GM19023 (cell line): ENCODE measurements at regions not wholly inside any gene's neighbourhood (a gene's known extent, or its start where the extent isn't known, plus 50 kb on each side); places are given as distances from the start of the nearest gene placed in this dataset.

Source experiments
- ATAC-seq: cut with Tn5 transposase; IDR thresholded peaks from one replicate; pipeline ENCODE4 v1.9.1; 2021; ENCODE audit warnings: mild to moderate bottlenecking, moderate library complexity; ENCODE audit not compliant: unreplicated experiment

DNA sequence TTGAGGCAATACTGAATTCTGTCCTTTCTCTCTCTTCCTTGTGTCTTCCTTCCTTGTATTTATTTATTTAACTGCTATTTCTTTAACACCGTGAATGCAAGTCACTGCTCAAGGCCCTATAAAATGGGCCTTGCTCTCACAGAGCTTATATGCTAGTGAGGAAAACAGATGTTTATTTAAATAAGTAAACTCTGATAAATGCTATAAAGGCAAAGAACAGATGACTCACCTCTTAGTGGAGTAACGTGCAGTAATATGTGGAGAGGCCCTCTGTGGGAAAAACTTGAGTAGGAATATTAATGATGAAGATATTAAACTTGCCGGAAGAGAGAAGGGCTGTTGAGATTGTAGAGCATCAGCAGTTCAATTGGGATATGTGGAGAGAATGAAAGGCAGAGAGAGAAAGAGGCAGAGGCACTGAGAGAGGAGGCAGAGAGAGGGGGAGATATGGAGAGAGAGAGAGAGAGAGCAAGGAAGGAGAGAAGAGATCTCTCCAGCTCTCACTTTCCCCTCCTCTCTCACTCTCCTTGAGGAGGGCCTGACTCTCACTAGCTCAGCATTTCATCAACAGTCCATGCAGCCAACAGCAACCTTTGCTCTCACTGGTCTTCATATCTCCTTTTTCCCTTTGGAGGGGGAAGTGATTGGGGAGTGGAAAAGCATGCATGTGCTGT, 322.2 kb downstream of the LMX1A start:
- ATAC-seq: no peak

GRCh38 chr1:165031001-165031400, 325.5 kb downstream of the LMX1A start:
- no peak for ATAC-seq

- ATAC-seq: no peak
These were observed 330.7 kb downstream of the LMX1A start for GRCh38 chr1:165025805-165026204.

- ATAC-seq: no peak
These were observed 341.8 kb downstream of the LMX1A start for GRCh38 chr1:165014753-165015152.

DNA sequence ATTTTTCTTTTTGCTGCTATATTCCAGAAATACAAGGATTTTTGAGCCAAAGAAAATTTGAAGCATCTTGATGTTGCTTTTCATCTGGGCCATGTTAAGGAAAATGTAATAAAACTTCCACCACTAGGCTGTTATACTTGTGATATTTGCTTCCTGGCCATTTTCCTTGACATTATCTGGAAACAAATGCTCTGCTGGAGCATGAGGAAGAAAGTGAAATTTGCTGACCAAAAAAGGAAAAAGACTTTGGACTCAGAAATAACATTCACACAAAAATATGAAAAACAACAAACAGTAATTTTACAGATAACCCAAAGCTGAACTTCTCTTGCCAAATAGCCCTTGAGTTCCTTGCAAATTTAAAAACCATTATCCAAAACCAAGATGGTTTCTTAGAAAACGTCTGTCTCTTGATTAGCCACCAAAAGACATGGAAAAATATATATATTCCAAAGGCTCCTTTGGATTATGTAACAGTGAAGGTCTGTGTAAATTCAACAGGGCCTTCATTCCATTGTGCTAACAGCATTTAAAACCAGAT, 344.5 kb downstream of the LMX1A start:
- ATAC-seq: no peak

DNA sequence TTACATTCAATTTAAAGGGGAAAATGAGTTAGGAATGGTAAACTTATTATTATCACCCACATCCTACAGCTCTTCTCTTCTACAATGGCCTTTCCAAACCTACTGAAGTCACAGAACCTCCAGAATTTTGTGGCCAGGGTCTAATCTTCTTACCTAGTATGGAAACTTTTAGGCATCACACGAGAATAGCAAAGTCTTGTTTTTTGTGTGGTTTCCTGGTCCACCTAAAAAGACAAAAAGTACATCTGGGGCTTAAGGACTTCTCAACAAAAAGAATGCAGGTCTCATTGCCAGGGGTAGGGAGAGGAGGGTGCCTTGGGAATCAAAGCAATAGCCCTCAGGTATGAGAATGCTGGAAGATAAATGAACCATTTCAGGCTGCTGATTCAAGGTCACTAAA, 345.3 kb downstream of the LMX1A start:
- ATAC-seq: no peak

DNA sequence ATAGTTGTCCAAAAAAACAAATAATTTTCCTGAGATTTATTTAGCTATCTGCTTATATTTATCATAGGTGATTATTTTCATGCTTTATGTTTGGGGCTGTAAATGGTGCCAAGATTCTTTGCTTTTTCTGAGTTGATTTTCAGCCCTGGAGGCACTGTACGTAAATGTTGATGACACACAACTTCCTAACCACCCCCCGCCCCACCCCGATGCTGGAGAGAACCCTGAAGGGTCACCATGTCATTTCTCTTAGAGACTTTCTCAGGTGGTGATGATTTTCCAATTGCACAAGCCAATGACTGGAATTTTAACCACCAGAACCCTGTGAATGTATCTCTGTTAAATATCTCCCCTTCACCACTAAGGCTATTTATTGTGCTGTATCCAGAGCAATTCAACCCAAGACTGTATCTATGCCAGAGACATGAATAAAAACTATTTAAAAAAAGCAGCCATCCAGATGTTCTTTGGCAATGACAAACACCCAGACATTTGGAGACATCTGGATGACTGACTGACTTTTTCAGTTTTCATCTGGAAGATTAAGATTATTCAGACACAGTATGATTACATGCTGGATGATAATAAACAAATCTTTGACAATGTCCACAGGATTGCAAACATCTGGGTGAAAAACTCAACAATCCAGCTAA, 346.0 kb downstream of the LMX1A start:
- no peak for ATAC-seq

- ATAC-seq: no peak
These were observed 349.7 kb downstream of the LMX1A start for GRCh38 chr1:165006831-165007230.

DNA sequence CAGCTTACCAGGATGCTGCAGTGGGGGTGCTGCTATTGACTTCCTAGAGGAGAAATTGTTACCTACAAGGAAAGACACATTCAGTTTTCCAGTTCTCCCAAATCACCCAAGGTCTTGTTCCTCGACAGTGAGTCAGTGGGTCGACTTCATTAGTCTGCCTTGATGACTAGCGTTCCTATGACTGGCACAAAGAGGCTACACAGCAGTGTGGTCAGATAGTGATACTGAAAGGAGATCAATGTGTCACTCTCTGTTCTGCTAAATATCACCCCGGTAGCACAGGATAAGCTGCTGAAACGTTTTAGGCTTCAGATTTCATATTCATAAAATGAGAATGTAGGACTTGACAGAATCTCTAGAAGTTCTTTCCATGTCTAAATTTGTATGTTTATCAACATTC, 357.4 kb downstream of the LMX1A start:
- ATAC-seq: no peak

- ATAC-seq: no peak
These were observed 364.7 kb downstream of the LMX1A start for GRCh38 chr1:164991763-164992314.

DNA sequence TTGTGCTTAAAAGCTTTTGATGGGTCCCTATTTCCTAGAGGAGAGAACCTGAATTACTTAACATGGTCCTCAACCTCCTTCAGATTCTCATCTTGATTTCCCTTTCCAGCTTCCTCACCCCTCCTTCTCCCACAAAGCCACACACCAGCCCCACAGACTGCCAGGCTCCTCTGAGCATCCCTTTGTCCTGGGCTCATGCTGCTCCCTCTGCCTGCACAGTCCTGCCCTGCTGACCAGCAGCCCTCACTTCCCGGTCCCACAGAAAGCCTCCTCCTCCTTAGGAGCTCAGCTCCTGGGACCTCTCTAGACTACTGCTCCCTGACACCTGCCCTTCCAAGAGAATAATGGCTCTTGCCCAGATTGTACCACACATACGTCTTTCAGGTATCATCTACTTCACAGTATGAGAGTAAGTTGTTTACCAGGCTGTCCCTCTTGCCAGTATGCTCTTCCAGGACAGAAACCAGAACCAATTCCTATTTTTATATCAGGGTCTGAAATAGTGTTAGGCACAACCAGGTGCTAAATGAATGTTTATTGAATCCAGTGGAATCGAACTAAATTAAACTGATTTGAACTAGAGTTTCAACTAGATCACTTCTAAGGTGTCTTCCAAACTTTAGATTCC, 373.4 kb downstream of the LMX1A start:
- ATAC-seq: no peak

DNA sequence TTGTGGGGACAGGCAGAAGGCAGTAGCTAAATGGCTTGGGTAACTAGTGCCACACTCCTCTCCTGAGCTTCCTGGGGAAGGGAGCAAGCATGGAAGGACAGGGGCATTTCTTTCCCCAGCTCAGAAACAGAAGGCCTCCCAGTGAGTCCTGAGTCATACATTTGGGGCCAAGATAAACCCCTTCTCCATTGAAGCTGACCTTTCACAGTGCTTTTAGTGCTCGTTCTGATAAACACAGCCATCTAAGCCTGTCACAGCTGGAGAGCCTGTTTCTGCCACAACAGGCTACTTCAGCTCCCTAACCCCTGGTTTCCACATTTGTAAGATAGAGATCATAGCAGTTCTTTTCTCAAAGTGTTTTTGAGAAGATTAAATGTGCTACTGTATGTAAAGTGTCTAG, 374.0 kb downstream of the LMX1A start:
- no peak for ATAC-seq

- no peak for ATAC-seq
These were observed 379.0 kb downstream of the LMX1A start for GRCh38 chr1:164977561-164977960.

DNA sequence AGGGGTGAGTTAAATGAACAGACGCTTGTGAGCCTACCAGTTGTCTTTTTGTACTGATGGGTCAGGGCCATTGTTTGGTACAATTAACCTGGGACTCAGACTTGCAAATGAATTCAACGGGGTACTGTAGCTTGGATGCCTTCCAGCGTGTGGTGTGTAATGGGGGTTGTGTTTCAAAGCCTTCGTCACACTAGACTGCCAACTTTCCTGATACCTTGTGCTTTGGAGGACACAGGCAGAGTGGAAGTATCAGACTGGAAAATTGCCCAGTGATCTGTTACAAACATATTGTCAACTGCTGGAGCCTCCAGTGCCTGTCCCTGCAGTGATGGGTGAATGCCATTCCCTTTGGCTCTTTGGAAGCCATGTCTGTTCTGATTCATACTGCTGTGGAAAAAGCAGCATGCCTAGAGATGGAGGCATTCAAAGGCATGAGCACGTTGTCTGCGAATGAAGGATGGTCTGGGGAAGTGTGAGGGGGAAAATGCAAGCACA, 384.5 kb downstream of the LMX1A start:
- no peak for ATAC-seq

GRCh38 chr1:164971391-164971790, 385.1 kb downstream of the LMX1A start:
- no peak for ATAC-seq

DNA sequence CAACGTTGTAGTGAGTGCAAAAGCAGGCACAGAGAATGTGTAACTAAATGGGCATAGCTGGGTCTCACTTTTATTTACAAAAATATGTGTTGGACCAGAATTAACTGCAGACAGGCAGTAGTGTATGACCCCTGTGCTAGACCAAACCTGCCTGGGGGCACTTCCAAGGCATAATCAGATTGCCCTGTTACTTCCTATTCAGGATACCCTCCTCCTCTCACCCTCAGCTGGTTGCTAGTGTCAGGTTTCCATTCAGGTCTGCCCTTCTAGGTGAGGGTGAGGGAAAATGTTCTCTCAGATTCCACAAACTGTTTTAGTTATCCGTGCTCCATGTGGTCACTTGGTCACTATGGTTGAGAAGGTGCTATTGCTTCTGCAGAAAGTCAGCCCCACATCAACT, 387.3 kb downstream of the LMX1A start:
- ATAC-seq: no peak

- no peak for ATAC-seq
These were observed 389.2 kb downstream of the LMX1A start for GRCh38 chr1:164967300-164967699.

- ATAC-seq: no peak
These were observed 394.8 kb downstream of the LMX1A start for GRCh38 chr1:164961715-164962114.

GRCh38 chr1:164958982-164959768, 397.3 kb downstream of the LMX1A start:
- ATAC-seq: no peak

DNA sequence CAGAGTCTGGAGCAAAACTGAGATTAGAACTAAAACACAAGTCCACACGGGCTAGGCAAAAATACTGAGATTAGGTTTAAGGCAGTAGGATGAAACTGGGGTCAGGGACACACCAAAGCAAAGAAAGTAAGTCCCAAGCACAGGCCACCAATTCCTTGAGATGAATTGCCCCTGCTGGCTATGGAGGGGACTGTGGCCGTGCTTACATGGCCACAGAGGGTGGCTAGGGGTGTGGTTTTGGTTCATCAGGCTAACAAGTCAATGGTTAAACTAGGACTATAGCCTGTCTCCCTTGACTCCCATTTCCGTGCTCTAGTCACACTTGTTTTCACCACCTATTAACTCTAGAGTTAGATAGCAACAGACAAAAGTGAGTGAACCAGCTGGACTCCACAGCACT, 394.8 kb downstream of the PBX1 start:
- no peak for ATAC-seq

DNA sequence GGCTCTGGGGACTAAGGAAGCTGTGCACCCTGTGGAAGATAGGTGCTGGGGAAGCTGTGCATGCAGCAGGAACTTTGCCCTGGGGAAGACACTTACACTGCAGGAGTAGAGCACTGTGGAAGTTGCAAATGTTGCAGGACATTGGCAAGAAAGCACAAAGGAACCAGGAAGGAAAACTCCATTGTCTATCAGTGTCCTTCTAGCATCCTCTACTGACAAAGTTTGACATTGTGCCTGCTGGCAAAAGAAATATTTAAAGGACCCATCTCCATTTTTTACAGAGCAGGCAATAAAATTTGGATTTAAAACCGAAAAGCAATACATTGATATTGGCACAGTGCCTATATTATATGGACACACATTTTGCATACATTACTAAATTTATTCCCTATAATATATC, 394.1 kb downstream of the PBX1 start:
- ATAC-seq: no peak
